H9 (cell line): ENCODE measurements at regions not wholly inside any gene's neighbourhood (a gene's known extent, or its start where the extent isn't known, plus 50 kb on each side); places are given as distances from the start of the nearest gene placed in this dataset.

ENCODE experiments used
- DNase-seq: peaks from one replicate; pipeline ENCODE4 v3.0.0-alpha.2; 2017
- H2AFZ ChIP-seq: one replicate; pipeline ENCODE4 v1.6.1; 2013; ENCODE audit warnings: mild to moderate bottlenecking, low read length, control low read depth, moderate library complexity
- H2AK5ac ChIP-seq: 2 replicates; pipeline ENCODE4 v1.6.1; 2013; ENCODE audit warnings: low read length, control low read depth, mixed read lengths; ENCODE audit not compliant: insufficient read length
- H2BK120ac ChIP-seq: one replicate; pipeline ENCODE4 v1.6.1; 2013; ENCODE audit warnings: low read depth, mild to moderate bottlenecking, low read length, control low read depth, inconsistent platforms; ENCODE audit not compliant: poor library complexity, severe bottlenecking
- H2BK12ac ChIP-seq: 2 replicates; pipeline ENCODE4 v1.6.1; 2013; ENCODE audit warnings: low read length, control low read depth, mixed read lengths, low read depth; ENCODE audit not compliant: insufficient read length
- H2BK15ac ChIP-seq: 2 replicates; pipeline ENCODE4 v1.6.1; 2013; ENCODE audit warnings: low read depth, low read length, control low read depth
- H2BK20ac ChIP-seq: one replicate; pipeline ENCODE4 v1.6.1; 2013; ENCODE audit warnings: low read depth, mild to moderate bottlenecking, low read length, control low read depth, inconsistent platforms; ENCODE audit not compliant: poor library complexity, severe bottlenecking
- H2BK5ac ChIP-seq: 2 replicates; pipeline ENCODE4 v1.6.1; 2013; ENCODE audit warnings: low read length, control low read depth, mixed read lengths; ENCODE audit not compliant: insufficient read length
- H3K14ac ChIP-seq: 2 replicates; pipeline ENCODE4 v1.6.1; 2013; ENCODE audit warnings: low read length, control low read depth; ENCODE audit not compliant: insufficient read depth
- H3K18ac ChIP-seq: 2 replicates; pipeline ENCODE4 v1.6.1; 2013; ENCODE audit warnings: low read depth, mild to moderate bottlenecking, mixed read lengths, low read length, control low read depth; ENCODE audit not compliant: insufficient read length
- H3K23ac ChIP-seq: 2 replicates; pipeline ENCODE4 v1.6.1; 2013; ENCODE audit warnings: low read length, control low read depth, mixed read lengths, low read depth; ENCODE audit not compliant: insufficient read length
- H3K23me2 ChIP-seq: 2 replicates; pipeline ENCODE4 v1.6.1; 2013; ENCODE audit warnings: low read depth, mild to moderate bottlenecking, mixed read lengths, low read length, control low read depth; ENCODE audit not compliant: insufficient read length, poor library complexity, severe bottlenecking
- H3K27ac ChIP-seq: 2 replicates; pipeline ENCODE4 v1.5.1; 2013; ENCODE audit warnings: low read length, control low read depth, mixed read lengths, low read depth; ENCODE audit not compliant: insufficient read length
- H3K27me3 ChIP-seq: 2 replicates; pipeline ENCODE4 v1.6.1; 2013; ENCODE audit warnings: low read length, control low read depth, inconsistent platforms; ENCODE audit not compliant: insufficient read depth
- H3K4ac ChIP-seq: 2 replicates; pipeline ENCODE4 v1.6.1; 2013; ENCODE audit warnings: low read depth, mild to moderate bottlenecking, control low read depth, inconsistent platforms, low read length, moderate library complexity
- H3K4me1 ChIP-seq: 2 replicates; pipeline ENCODE4 v1.6.1; 2013; ENCODE audit warnings: low read length, control low read depth, inconsistent platforms; ENCODE audit not compliant: insufficient read depth
- H3K4me2 ChIP-seq: 2 replicates; pipeline ENCODE4 v1.6.1; 2013; ENCODE audit warnings: low read length, control low read depth, mixed read lengths; ENCODE audit not compliant: insufficient read length, insufficient read depth
- H3K56ac ChIP-seq: 2 replicates; pipeline ENCODE4 v1.6.1; 2013; ENCODE audit warnings: low read depth, mild to moderate bottlenecking, mixed read lengths, low read length, control low read depth; ENCODE audit not compliant: insufficient read length
- H3K79me1 ChIP-seq: 2 replicates; pipeline ENCODE4 v1.6.1; 2013; ENCODE audit warnings: low read depth, mild to moderate bottlenecking, moderate library complexity, low read length, control low read depth, inconsistent platforms; ENCODE audit not compliant: insufficient read depth, poor library complexity, severe bottlenecking
- H3K79me2 ChIP-seq: 2 replicates; pipeline ENCODE4 v1.6.1; 2013; ENCODE audit warnings: low read length, control low read depth, inconsistent platforms; ENCODE audit not compliant: insufficient read depth
- H3K9ac ChIP-seq: 2 replicates; pipeline ENCODE4 v1.6.1; 2013; ENCODE audit warnings: low read length, control low read depth, mixed read lengths; ENCODE audit not compliant: insufficient read length; ENCODE audit errors: extremely low read depth
- H3K9me3 ChIP-seq: one replicate; pipeline ENCODE4 v1.6.1; 2013; ENCODE audit warnings: low read depth, low read length, inconsistent platforms; ENCODE audit not compliant: control insufficient read depth
- H3T11ph ChIP-seq: one replicate; pipeline ENCODE4 v1.6.1; 2013; ENCODE audit warnings: mild to moderate bottlenecking, low read length, control low read depth, inconsistent platforms
- H4K20me1 ChIP-seq: one replicate; pipeline ENCODE4 v1.6.1; 2013; ENCODE audit not compliant: control insufficient read depth, insufficient read length, insufficient read depth
- H4K5ac ChIP-seq: 2 replicates; pipeline ENCODE4 v1.6.1; 2013; ENCODE audit warnings: low read depth, mild to moderate bottlenecking, mixed read lengths, low read length, control low read depth; ENCODE audit not compliant: insufficient read length
- H4K8ac ChIP-seq: replicated peaks from 2 replicates; pipeline ENCODE4 v1.6.1; 2013; ENCODE audit warnings: low read length, control low read depth, mixed read lengths, low read depth; ENCODE audit not compliant: insufficient read length
- H4K91ac ChIP-seq: 2 replicates; pipeline ENCODE4 v1.6.1; 2013; ENCODE audit warnings: low read depth, mild to moderate bottlenecking, moderate library complexity, mixed read lengths, low read length, control low read depth; ENCODE audit not compliant: insufficient read length
- H3K27ac Mint-ChIP-seq, 3 experiments: 2 replicates in 2 of 3; 3 replicates in 1 of 3; pipeline ENCODE4 v1.8.0; 2020 to 2021; ENCODE audit warnings: mixed read lengths in 3 of 3, mild to moderate bottlenecking in 1 of 3, moderate library complexity in 1 of 3
- H3K27me3 Mint-ChIP-seq: 2 replicates; pipeline ENCODE4 v1.8.0; 2021; ENCODE audit warnings: low read depth, mild to moderate bottlenecking, moderate library complexity, mixed read lengths
- H3K36me3 Mint-ChIP-seq, 3 experiments: 2 replicates in 2 of 3; 3 replicates in 1 of 3; pipeline ENCODE4 v1.8.0; 2020 to 2021; ENCODE audit warnings: low read depth in 3 of 3, mixed read lengths in 3 of 3; ENCODE audit not compliant: insufficient read depth in 1 of 3
- H3K4me1 Mint-ChIP-seq, 2 experiments: 2 replicates each; pipeline ENCODE4 v1.8.0; 2020; ENCODE audit warnings: mixed read lengths in 2 of 2
- H3K4me3 Mint-ChIP-seq, 2 experiments: 2 replicates in 1 of 2; 3 replicates in 1 of 2; pipeline ENCODE4 v1.8.0; 2020 to 2021; ENCODE audit warnings: mild to moderate bottlenecking in 2 of 2, mixed read lengths in 2 of 2, moderate library complexity in 1 of 2
- H3K9me3 Mint-ChIP-seq, 2 experiments: 2 replicates in 1 of 2; 3 replicates in 1 of 2; pipeline ENCODE4 v1.8.0; 2020; ENCODE audit warnings: mild to moderate bottlenecking in 2 of 2, mixed read lengths in 2 of 2, moderate library complexity in 1 of 2
- CTCF ChIP-seq: fragments of 200-600 bp; sonication (generic); conservative IDR thresholded peaks from 3 replicates; pipeline ENCODE4 v1.8.0; 2021; ENCODE audit warnings: antibody characterized with exemption, mild to moderate bottlenecking
- WGBS: extraction: QIAGEN DNeasy Blood & Tissue Kit; methylation state at CpG from one replicate; pipeline ENCODE4 v1.1.7; 2013; ENCODE audit warnings: missing lambda C conversion rate, low lambda C conversion rate, mixed read lengths; ENCODE audit not compliant: insufficient read length; ENCODE audit errors: extremely low coverage; 5-methylcytosine and 5-hydroxymethylcytosine counted together

- H3K4me1 Mint-ChIP-seq, result peaks cover 2 to 5% of the 10 kb centered on the region in 2 experiments
- H4K20me1 ChIP-seq, result no peaks in the 10 kb centered on the region
- H4K91ac ChIP-seq, result no peak overlapping the region
- H2BK15ac ChIP-seq, result no peak overlapping the region
- no peak for TF ChIP-seq CTCF
- H2BK20ac ChIP-seq, result no peak overlapping the region
- no peak overlapping the region for H3K14ac ChIP-seq
- H3K79me2 ChIP-seq, result no peaks in the 10 kb centered on the region
- no peak overlapping the region for H4K5ac ChIP-seq
- no CpG with 5 or more reads among the region's 5 CpGs for WGBS
- H3K27ac Mint-ChIP-seq, result no peak overlapping the region
- no peak overlapping the region for H2BK12ac ChIP-seq
- no peak overlapping the region for H3K23ac ChIP-seq
- H3K27ac ChIP-seq, result no peak overlapping the region
- no peaks in the 10 kb centered on the region for H3K9me3 ChIP-seq
- H3K4me1 ChIP-seq, result no peaks in the 10 kb centered on the region
- no peaks in the 10 kb centered on the region for H3K23me2 ChIP-seq
- no peaks in the 10 kb centered on the region for H3K9me3 Mint-ChIP-seq
- H3K79me1 ChIP-seq, result no peaks in the 10 kb centered on the region
- no peak overlapping the region for H2AK5ac ChIP-seq
- H3K4me3 Mint-ChIP-seq, result no peak overlapping the region
- no peak overlapping the region for H2BK5ac ChIP-seq
- H3K4me2 ChIP-seq, result no peak overlapping the region
- H3K18ac ChIP-seq, result no peak overlapping the region
- H3K56ac ChIP-seq, result no peak overlapping the region
- no peak for DNase-seq
- H3T11ph ChIP-seq, result no peak overlapping the region
- H2AFZ ChIP-seq, result no peak overlapping the region
- no peak overlapping the region for H3K9ac ChIP-seq
- H4K8ac ChIP-seq, result no peak overlapping the region
- no peaks in the 10 kb centered on the region for H3K27me3 Mint-ChIP-seq
- H2BK120ac ChIP-seq, result no peak overlapping the region
- no peak overlapping the region for H3K4ac ChIP-seq
- H3K36me3 Mint-ChIP-seq, result no peaks in the 10 kb centered on the region
- H3K27me3 ChIP-seq, result no peaks in the 10 kb centered on the region
Measured at GRCh38 chr9:100724886-100725285, 147.0 kb downstream of the CAVIN4 start.
